Panc1 (cell line): ENCODE measurements at regions not wholly inside any gene's neighbourhood (a gene's known extent, or its start where the extent isn't known, plus 50 kb on each side); places are given as distances from the start of the nearest gene placed in this dataset.

Source experiments
- CTCF ChIP-seq: fragments of 450-650 bp; IDR thresholded peaks from 2 replicates; pipeline ENCODE4 v1.5.1; 2017; ENCODE audit warnings: mild to moderate bottlenecking
- POLR2AphosphoS5 ChIP-seq: IDR thresholded peaks from 2 replicates; pipeline ENCODE4 v1.6.1; 2012; ENCODE audit warnings: mild to moderate bottlenecking, low read depth, low read length, moderate library complexity
- REST ChIP-seq, 2 experiments: IDR thresholded peaks; 2 replicates each; pipeline ENCODE4 v1.6.1; 2011 to 2012; ENCODE audit warnings: low read depth in 2 of 2, control low read depth in 1 of 2, low read length in 1 of 2, mild to moderate bottlenecking in 1 of 2, moderate library complexity in 1 of 2; ENCODE audit not compliant: insufficient read depth in 1 of 2
- TCF7L2 ChIP-seq: IDR thresholded peaks from 2 replicates; pipeline ENCODE4 v1.6.1; 2011; ENCODE audit warnings: mild to moderate bottlenecking, low read depth, low read length, inconsistent platforms

GRCh38 chr3:22474706-22475445 lies 723.9 kb upstream of the ZNF385D start:
- TF ChIP-seq CTCF (no peak), REST (IDR thresholded peaks at IDR 0.05; ENCODE audit: insufficient read depth in 1 of 2, low read depth in 2 of 2, low read length in 1 of 2) (no peak), POLR2AphosphoS5 (no peak), TCF7L2 (no peak)
